ENCODE measurements at regions not wholly inside any gene's neighbourhood (a gene's known extent, or its start where the extent isn't known, plus 50 kb on each side); places are given as distances from the start of the nearest gene placed in this dataset.

- DNase-seq: no peak
Measured at GRCh38 chr5:27403243-27403882, 365.0 kb upstream of the CDH9 start.

GRCh38 chr5:27402828-27403227 is 364.4 kb upstream of the CDH9 start:
- no peak for DNase-seq

GRCh38 chr5:27396998-27397397 is 358.6 kb upstream of the CDH9 start:
- DNase-seq: no peak

GRCh38 chr5:27392716-27393115 is 354.3 kb upstream of the CDH9 start:
- no peak for DNase-seq

- no peak for DNase-seq
Measured at GRCh38 chr5:27389696-27390095, 351.3 kb upstream of the CDH9 start.

- no peak for DNase-seq
Measured at GRCh38 chr5:27388755-27389154, 350.4 kb upstream of the CDH9 start.

GRCh38 chr5:27387535-27388073 is 349.2 kb upstream of the CDH9 start:
- no peak for DNase-seq

GRCh38 chr5:27381686-27382085 is 343.3 kb upstream of the CDH9 start:
- DNase-seq: no peak

GRCh38 chr5:27377626-27378025 is 339.2 kb upstream of the CDH9 start:
- no peak for DNase-seq

GRCh38 chr5:27353970-27354369 is 315.6 kb upstream of the CDH9 start:
- no peak for DNase-seq

- DNase-seq: no peak
Measured at GRCh38 chr5:27353540-27353939, 315.2 kb upstream of the CDH9 start.

- no peak for DNase-seq
Measured at GRCh38 chr5:27341342-27341741, 303.0 kb upstream of the CDH9 start.

GRCh38 chr5:27336817-27337216 is 298.4 kb upstream of the CDH9 start:
- no peak for DNase-seq

GRCh38 chr5:27328480-27328879 is 290.1 kb upstream of the CDH9 start:
- no peak for DNase-seq

- DNase-seq: no peak
Measured at GRCh38 chr5:27325513-27325912, 287.1 kb upstream of the CDH9 start.

GRCh38 chr5:27318701-27319100 is 280.3 kb upstream of the CDH9 start:
- DNase-seq: no peak

GRCh38 chr5:27316271-27316650 is 277.9 kb upstream of the CDH9 start:
- no peak for DNase-seq

- DNase-seq: no peak
Measured at GRCh38 chr5:27315363-27316270, 277.2 kb upstream of the CDH9 start.

GRCh38 chr5:27313549-27313948 is 275.2 kb upstream of the CDH9 start:
- no peak for DNase-seq

GRCh38 chr5:27312291-27312893 is 274.0 kb upstream of the CDH9 start:
- DNase-seq: no peak

GRCh38 chr5:27311544-27311943 is 273.2 kb upstream of the CDH9 start:
- no peak for DNase-seq

- no peak for DNase-seq
Measured at GRCh38 chr5:27308153-27308552, 269.8 kb upstream of the CDH9 start.

GRCh38 chr5:27290172-27290571 is 251.8 kb upstream of the CDH9 start:
- DNase-seq: no peak

GRCh38 chr5:27276119-27276518 is 237.7 kb upstream of the CDH9 start:
- no peak for DNase-seq
